Kidney (tissue), 13 donors: ENCODE measurements at regions not wholly inside any gene's neighbourhood (a gene's known extent, or its start where the extent isn't known, plus 50 kb on each side); places are given as distances from the start of the nearest gene placed in this dataset.

Source experiments
- DNase-seq, 5 donors: peaks; one replicate each; pipeline ENCODE4 v3.0.0-alpha.2; 2013 to 2020
- FAIRE-seq: peaks from 2 replicates; lab custom pipeline; 2012; peaks lifted over from hg19 to GRCh38; lab: Jason Lieb, UNC
- H3K27ac ChIP-seq, 2 donors: one replicate each; pipeline ENCODE4 v1.7.0; 2013; ENCODE audit warnings: low read depth in 2 of 2, low read length in 2 of 2, inconsistent platforms in 1 of 2
- H3K27me3 ChIP-seq: one replicate; pipeline ENCODE4 v1.7.1; 2013; ENCODE audit warnings: low read length, inconsistent platforms; ENCODE audit not compliant: control insufficient read depth, insufficient read depth
- H3K36me3 ChIP-seq, 3 donors: one replicate each; pipeline versions ENCODE4 v1.7.0 to v1.7.1; 2013; ENCODE audit warnings: low read length in 3 of 3, control low read depth in 1 of 3, inconsistent platforms in 1 of 3; ENCODE audit not compliant: insufficient read depth in 3 of 3, control insufficient read depth in 2 of 3
- H3K4me1 ChIP-seq, 3 donors: one replicate each; pipeline versions ENCODE4 v1.7.0 to v1.7.1; 2013; ENCODE audit warnings: low read length in 3 of 3, inconsistent platforms in 1 of 3, low read depth in 1 of 3; ENCODE audit not compliant: control insufficient read depth in 2 of 3, insufficient read depth in 2 of 3
- H3K4me3 ChIP-seq, 3 donors: one replicate each; pipeline versions ENCODE4 v1.7.0 to v1.8.1; 2013; ENCODE audit warnings: low read length in 3 of 3, control low read depth in 1 of 3, inconsistent platforms in 1 of 3
- H3K9ac ChIP-seq, 3 donors: one replicate each; pipeline versions ENCODE4 v1.7.0 to v1.7.1; 2013; ENCODE audit warnings: low read length in 3 of 3, control low read depth in 1 of 3, inconsistent platforms in 1 of 3
- H3K9me3 ChIP-seq, 3 donors: one replicate each; pipeline versions ENCODE4 v1.7.0 to v1.7.1; 2013; ENCODE audit warnings: low read length in 3 of 3, control low read depth in 1 of 3, inconsistent platforms in 1 of 3; ENCODE audit not compliant: control insufficient read depth in 2 of 3, insufficient read depth in 1 of 3
- CTCF ChIP-seq: IDR thresholded peaks from 3 replicates; pipeline ENCODE4 v1.5.1; 2012; ENCODE audit warnings: mild to moderate bottlenecking, moderate library complexity, borderline replicate concordance; ENCODE audit not compliant: insufficient read depth; ENCODE audit errors: extremely low read depth
- intact Hi-C: fragments of 100-400 bp; cut with DNase I; formaldehyde crosslinking; loops from one replicate; pipeline ENCODE4 v1.11.1; 2022
- donor health status: control.
- donor health status: control.
- donor health status: control.
- donor health status: control.
- donor health status: control.
- donor health status: DM: yes; HTN: yes; CAD: no.
- donor health status: Normal renal cell carcinoma (clear cell type).

GRCh38 chr2:10234013-10234306 is 68.7 kb upstream of the HPCAL1 start:
- no peak for TF ChIP-seq CTCF
- H3K9ac ChIP-seq, result no peak overlapping the region
- no peak overlapping the region for H3K27ac ChIP-seq
- no peaks in the 10 kb centered on the region for H3K36me3 ChIP-seq
- H3K9me3 ChIP-seq, result peaks cover 0 to 2% (median 0%) of the 10 kb centered on the region in 3 donors
- H3K27me3 ChIP-seq, result no peaks in the 10 kb centered on the region
- peaks cover 0 to 4% (median 0%) of the 10 kb centered on the region in 3 donors for H3K4me1 ChIP-seq
- FAIRE-seq, result no peak
- DNase-seq, result peak in 1 of 5 donors; percentile 25
- peak overlapping the region in 1 of 3 donors; percentile 20 for H3K4me3 ChIP-seq
- intact Hi-C loops, result no loop called here

GRCh38 chr2:10234409-10235094 is 68.2 kb upstream of the HPCAL1 start:
- Histone ChIP-seq H3K36me3 (no peaks in the 10 kb centered on the region), H3K27me3 (no peaks in the 10 kb centered on the region), H3K9me3 (peaks cover 0 to 2% (median 0%) of the 10 kb centered on the region in 3 donors), H3K4me3 (no peak overlapping the region), H3K9ac (no peak overlapping the region), H3K4me1 (peaks cover 0 to 4% (median 0%) of the 10 kb centered on the region in 3 donors), H3K27ac (no peak overlapping the region)
- no peak for TF ChIP-seq CTCF
- FAIRE-seq, result no peak
- DNase-seq, result no peak
- intact Hi-C loops, result no loop called here

GRCh38 chr2:10235099-10235908 is 67.4 kb upstream of the HPCAL1 start:
- peaks cover 0 to 2% (median 0%) of the 10 kb centered on the region in 3 donors for H3K9me3 ChIP-seq
- H3K27ac ChIP-seq, result no peak overlapping the region
- DNase-seq (peak in 1 of 5 donors; percentile 31), FAIRE-seq (no peak)
- no peak overlapping the region for H3K4me3 ChIP-seq
- peaks cover 0 to 4% (median 0%) of the 10 kb centered on the region in 3 donors for H3K4me1 ChIP-seq
- intact Hi-C loops, result no loop called here
- H3K27me3 ChIP-seq, result no peaks in the 10 kb centered on the region
- no peak overlapping the region for H3K9ac ChIP-seq
- no peak for TF ChIP-seq CTCF
- no peaks in the 10 kb centered on the region for H3K36me3 ChIP-seq
